LNCAP (cell line): ENCODE measurements at regions not wholly inside any gene's neighbourhood (a gene's known extent, or its start where the extent isn't known, plus 50 kb on each side); places are given as distances from the start of the nearest gene placed in this dataset.

Experiments used
- TF ChIP-seq, protein P1 (sequence below): fragments of 450-650 bp; IDR thresholded peaks from 2 replicates; pipeline ENCODE4 v1.5.1; 2017; ENCODE audit warnings: mild to moderate bottlenecking

DNA sequence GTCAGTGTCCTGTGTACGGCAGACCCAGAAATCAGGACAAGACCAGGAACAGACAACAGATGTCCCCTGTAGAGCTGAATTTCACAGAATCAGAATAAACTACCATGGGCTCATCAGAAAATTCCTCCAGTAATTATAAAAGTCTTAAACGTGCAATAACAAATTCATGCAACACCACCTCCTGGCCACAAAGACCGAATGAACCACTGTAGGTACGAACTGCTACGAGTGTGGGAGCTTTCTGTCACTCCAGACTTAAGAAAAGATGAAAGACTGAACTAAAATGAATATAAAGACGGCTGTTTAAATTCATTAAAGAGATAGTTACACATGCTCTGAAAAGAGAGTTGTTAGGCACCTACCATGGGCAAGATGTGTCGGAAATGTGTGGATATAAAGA, 333.5 kb downstream of the RRAGC start:
- TF ChIP-seq, protein P1, sequence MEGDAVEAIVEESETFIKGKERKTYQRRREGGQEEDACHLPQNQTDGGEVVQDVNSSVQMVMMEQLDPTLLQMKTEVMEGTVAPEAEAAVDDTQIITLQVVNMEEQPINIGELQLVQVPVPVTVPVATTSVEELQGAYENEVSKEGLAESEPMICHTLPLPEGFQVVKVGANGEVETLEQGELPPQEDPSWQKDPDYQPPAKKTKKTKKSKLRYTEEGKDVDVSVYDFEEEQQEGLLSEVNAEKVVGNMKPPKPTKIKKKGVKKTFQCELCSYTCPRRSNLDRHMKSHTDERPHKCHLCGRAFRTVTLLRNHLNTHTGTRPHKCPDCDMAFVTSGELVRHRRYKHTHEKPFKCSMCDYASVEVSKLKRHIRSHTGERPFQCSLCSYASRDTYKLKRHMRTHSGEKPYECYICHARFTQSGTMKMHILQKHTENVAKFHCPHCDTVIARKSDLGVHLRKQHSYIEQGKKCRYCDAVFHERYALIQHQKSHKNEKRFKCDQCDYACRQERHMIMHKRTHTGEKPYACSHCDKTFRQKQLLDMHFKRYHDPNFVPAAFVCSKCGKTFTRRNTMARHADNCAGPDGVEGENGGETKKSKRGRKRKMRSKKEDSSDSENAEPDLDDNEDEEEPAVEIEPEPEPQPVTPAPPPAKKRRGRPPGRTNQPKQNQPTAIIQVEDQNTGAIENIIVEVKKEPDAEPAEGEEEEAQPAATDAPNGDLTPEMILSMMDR = no peak

DNA sequence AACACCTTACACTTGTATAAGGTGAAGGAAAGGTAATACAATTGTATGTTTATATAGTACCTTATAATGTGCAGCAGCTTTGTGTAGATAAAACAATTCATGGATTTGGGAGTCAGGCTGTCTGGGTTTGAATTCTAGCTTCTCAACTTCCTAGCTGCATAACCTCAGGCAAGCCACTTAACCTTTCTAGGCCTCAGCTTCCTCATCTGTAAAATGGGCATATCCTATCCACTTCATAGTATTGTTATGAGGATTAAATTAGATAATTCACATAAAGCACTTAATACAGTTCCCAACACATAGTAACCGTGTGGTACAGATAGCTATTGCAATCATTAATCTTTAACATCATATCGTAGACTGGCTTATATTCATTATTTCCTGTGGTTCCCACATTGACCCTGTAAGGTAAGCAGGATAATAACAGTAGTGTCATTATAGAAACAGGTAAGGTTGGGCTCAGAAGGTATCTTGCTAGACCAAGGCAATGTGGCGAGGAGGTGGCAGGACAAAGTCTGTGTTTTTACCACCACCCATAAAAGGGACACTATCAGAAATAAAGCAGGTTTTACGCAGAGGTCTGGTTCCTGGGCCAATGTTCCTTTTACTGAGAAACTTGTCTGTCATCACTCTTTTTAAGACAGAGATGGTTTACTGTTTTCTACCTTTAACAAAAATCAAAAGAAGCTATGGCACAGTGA, 334.1 kb downstream of the RRAGC start:
- TF ChIP-seq, protein P1 = no peak

DNA sequence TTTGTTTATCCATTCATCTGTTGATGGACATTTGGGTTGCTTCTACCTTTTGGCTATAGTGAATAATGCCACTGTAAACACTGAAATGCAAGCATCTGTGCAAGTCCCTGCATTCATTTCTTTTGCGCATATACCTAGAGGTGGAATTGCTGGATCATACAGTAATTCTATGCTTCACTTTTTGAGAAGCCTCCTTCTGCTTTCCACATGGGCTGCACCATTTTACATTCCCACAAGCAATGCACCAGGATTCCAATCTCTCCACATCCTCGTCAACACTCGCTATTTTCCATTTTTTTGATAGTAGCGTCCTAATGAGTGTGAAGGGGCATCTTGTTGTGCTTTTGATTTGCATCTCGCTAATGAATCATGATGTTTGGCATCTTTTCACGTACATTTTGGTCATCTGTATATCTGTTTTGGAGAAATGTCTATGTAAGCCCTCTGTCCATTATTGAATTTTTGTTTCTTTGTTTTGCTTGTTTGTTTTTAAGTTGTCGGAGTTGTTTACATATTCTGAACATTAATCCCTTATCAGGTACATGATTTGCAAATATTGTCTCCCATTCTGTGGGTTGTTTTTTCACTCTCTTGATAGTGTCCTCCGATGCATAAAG, 335.4 kb downstream of the RRAGC start:
- TF ChIP-seq, protein P1 = no peak

DNA sequence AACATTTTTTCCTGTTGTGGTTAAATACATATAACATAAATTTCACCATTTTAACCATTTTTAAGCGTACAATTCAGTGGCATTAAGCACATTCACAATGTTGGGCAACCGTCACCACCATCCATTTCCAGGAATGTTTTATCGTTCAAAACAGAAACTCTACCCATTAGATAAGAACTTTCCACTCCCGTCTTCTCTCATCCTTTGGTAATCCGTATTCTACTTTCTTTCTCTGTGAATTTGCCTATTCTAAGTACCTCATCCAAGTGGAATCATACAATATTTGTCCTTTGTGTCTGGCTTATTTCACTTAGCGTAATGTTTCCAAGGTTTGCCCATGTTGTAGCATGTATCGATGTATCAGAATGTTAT, 336.0 kb downstream of the RRAGC start:
- TF ChIP-seq, protein P1 = no peak

DNA sequence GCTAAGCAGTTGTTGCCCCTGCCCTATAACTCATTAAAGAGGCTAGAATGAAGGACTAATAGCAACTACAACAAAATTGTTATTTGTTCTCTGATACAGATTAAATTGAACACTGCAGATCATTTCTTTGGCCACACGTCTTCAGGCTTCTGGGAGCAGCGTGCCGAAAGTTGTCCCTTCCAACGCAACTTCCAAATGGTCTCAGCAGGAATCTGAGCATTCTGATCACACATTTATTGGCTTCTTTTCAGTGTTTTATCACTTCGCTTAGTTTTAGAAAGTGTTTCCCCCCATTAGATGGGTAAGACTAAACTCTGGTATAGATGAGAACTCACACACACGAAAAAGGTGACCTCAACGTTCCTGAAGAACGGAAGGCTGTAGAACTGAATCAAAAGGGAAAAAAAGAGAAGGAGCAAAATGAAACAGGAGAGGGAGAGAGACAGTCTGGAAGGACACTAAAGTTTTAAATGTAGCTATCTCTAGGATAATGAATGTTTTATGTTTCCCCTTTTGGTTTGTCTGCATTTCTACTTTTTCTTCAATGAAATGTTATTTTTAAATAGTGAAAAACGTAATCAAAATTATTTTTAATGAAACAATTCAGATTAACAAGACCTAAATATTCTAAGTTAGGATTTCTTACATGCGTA, 336.5 kb downstream of the RRAGC start:
- TF ChIP-seq, protein P1 = no peak

DNA sequence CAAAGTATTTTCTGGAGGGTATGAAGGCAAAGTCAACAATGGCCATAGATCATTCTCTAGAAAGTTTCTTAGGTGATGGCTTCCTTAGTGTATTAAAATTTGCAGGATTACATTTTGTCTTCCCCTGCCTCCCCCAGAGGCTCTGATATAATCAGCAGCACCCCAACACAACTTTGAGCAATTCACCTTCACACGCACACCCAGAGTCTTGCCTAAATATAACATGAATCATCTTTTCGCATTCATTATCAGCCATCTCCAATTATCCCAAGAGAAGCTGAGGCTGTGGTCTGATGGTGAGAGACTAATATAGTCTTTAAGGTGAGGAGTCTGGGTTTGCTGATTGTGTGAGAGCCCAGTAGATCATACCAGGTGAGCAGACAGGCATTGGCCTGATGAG, 343.0 kb downstream of the RRAGC start:
- TF ChIP-seq, protein P1 = no peak

DNA sequence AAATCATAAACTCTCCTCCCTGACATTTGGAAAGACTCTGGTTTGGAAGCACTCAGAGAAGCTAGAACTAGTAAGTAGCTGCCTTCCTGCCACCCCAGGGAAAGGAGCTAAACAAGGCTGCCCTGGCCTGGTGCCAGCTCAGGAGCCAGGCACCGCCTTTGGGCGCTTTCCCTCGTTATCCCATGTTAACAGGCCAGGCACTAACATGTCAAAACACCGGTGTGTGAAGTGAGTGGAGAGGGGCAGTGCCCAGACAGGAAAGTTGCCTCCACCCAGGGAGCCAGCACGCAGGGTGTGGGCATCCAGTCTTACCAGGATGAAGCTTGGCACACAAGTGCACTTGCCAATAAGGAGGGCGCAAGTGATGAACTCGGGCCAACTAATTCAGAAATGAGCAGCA, 346.8 kb downstream of the RRAGC start:
- TF ChIP-seq, protein P1 = no peak
